Activated CD4-positive, alpha-beta T cell treated with anti-CD3 and anti-CD28 coated beads, Interleukin-2, Interleukin-6, amounts not matched to agents 100 ng/mL and 50 ng/mL, durations not matched to agents 16 hours and 8 hours (primary cell): ENCODE measurements at regions not wholly inside any gene's neighbourhood (a gene's known extent, or its start where the extent isn't known, plus 50 kb on each side); places are given as distances from the start of the nearest gene placed in this dataset.
A peak's percentile ranks its signal among the peaks of the same experiment; 100 is the strongest.

Source experiments
- DNase-seq: peaks from one replicate; pipeline ENCODE4 v3.0.0-alpha.2; 2020

- no peak for DNase-seq
Measured at GRCh38 chr15:39161096-39161495, 419.8 kb upstream of the THBS1 start.

GRCh38 chr15:39165020-39165706 is 415.7 kb upstream of the THBS1 start:
- DNase-seq = no peak

GRCh38 chr15:39167164-39168058 is 413.5 kb upstream of the THBS1 start:
- no peak for DNase-seq

- peak; percentile 43 for DNase-seq
Measured at GRCh38 chr15:39171944-39172368, 408.9 kb upstream of the THBS1 start.

- no peak for DNase-seq
Measured at GRCh38 chr15:39172380-39173281, 408.2 kb upstream of the THBS1 start.

- no peak for DNase-seq
Measured at GRCh38 chr15:39173426-39173825, 407.5 kb upstream of the THBS1 start.

- no peak for DNase-seq
Measured at GRCh38 chr15:39174332-39174731, 406.5 kb upstream of the THBS1 start.

GRCh38 chr15:39176030-39176429 is 404.8 kb upstream of the THBS1 start:
- no peak for DNase-seq

GRCh38 chr15:39177561-39177960 is 403.3 kb upstream of the THBS1 start:
- DNase-seq = no peak

GRCh38 chr15:39180030-39180429 is 400.8 kb upstream of the THBS1 start:
- DNase-seq = no peak

GRCh38 chr15:39180483-39180933 is 400.4 kb upstream of the THBS1 start:
- no peak for DNase-seq

- no peak for DNase-seq
Measured at GRCh38 chr15:39181056-39181747, 399.7 kb upstream of the THBS1 start.

- DNase-seq = no peak
Measured at GRCh38 chr15:39181940-39182339, 398.9 kb upstream of the THBS1 start.

- no peak for DNase-seq
Measured at GRCh38 chr15:39183164-39183881, 397.6 kb upstream of the THBS1 start.

GRCh38 chr15:39184701-39185390 is 396.0 kb upstream of the THBS1 start:
- no peak for DNase-seq

GRCh38 chr15:39188314-39188713 is 392.6 kb upstream of the THBS1 start:
- DNase-seq = no peak

GRCh38 chr15:39188930-39189329 is 391.9 kb upstream of the THBS1 start:
- DNase-seq = no peak

GRCh38 chr15:39191871-39192291 is 389.0 kb upstream of the THBS1 start:
- no peak for DNase-seq

- no peak for DNase-seq
Measured at GRCh38 chr15:39192351-39192750, 388.5 kb upstream of the THBS1 start.

GRCh38 chr15:39192979-39193560 is 387.8 kb upstream of the THBS1 start:
- DNase-seq = no peak

- DNase-seq = no peak
Measured at GRCh38 chr15:39193611-39194010, 387.3 kb upstream of the THBS1 start.
